SKM-1 (cell line): ENCODE measurements at regions not wholly inside any gene's neighbourhood (a gene's known extent, or its start where the extent isn't known, plus 50 kb on each side); places are given as distances from the start of the nearest gene placed in this dataset.

ENCODE experiments used
- DNase-seq: peaks from one replicate; lab custom pipeline; 2025; ENCODE audit not compliant: unreplicated experiment; lab: John Stamatoyannopoulos, UW

DNA sequence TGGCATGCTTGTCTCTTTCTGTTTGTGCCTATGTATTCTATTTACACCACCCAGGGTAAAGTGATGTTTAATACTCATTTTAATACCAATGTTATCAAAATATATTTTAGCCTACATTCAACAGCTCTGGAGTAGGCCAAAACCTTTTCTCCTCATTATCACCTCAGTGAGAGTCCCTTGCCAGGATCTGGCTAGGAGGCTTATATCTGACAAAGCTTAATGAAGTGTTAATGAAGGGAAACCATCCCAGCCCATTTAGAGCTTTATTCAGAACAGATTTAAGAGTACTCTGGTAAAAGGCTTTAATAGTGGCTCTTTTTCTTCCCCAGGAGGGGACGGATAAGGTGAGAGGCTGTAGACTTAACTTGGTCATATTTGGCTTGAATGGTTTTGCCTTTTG is 137.6 kb downstream of the GRIN2B start:
- no peak for DNase-seq

GRCh38 chr12:13841358-13841757 is 140.0 kb downstream of the GRIN2B start:
- no peak for DNase-seq

GRCh38 chr12:13839365-13840336 is 141.8 kb downstream of the GRIN2B start:
- DNase-seq, result no peak

- DNase-seq, result no peak
These were observed 145.3 kb downstream of the GRIN2B start for GRCh38 chr12:13836099-13836498.

DNA sequence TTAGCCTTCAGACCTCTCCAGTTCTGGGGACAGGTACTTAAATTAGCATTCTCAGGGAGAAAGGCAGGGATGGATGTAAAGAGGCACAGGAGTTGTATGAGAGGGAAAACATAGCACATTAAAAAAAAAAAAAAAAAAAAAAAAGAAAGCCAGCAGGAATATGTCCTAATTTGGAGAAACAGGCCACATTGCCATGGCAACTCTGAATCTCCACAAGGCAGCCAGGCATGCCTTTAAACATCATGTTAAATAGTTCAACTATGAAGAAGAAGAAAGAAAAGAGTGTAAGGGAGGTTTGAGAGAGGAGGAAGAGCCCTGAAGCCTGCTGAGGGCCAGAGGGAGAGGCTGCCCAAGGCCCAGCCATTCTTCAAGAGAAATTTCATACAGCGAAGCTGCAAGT is 145.8 kb downstream of the GRIN2B start:
- no peak for DNase-seq

GRCh38 chr12:13834241-13834640 is 147.2 kb downstream of the GRIN2B start:
- no peak for DNase-seq

- no peak for DNase-seq
These were observed 164.3 kb downstream of the GRIN2B start for GRCh38 chr12:13817131-13817530.

- no peak for DNase-seq
These were observed 165.0 kb downstream of the GRIN2B start for GRCh38 chr12:13816394-13816793.

DNA sequence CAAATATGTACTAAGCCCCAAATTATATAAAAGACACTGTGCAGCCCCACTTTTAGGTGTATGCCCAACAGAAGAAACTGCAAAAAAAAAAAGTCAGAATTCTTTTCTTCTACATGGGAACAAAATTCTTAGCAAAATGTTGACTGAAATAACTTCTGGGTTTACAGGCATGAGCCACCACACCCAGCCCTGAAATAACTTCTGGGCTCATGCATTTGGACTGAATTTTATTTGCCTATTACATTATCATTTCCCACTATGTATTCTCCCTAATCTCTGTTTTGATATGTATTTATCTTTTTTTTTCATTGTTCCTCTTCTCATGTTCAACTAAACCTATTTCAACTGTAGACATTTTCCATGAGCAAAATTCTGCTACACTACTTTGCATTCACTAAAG is 169.2 kb downstream of the GRIN2B start:
- DNase-seq, result no peak

DNA sequence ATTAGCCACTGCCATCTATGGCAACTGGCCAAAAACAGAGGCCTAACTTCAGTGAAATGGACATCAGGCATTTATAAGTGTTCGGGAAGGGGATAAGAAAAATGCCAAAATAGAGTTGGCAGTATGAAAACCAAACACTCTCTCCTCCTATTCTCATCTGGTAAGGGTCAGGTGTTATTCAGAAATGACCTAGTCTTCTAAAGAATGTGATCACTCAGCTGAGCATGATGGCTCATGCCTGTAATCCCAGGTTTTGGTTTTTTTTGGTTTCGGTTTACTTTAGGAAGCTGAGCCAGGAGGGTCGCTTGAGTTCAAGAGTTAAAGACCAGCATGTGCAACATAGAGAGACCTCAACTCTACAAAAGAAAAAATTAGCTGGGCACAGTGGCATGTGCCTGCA is 170.3 kb downstream of the GRIN2B start:
- no peak for DNase-seq

GRCh38 chr12:13805041-13805440 is 176.4 kb downstream of the GRIN2B start:
- DNase-seq, result no peak

DNA sequence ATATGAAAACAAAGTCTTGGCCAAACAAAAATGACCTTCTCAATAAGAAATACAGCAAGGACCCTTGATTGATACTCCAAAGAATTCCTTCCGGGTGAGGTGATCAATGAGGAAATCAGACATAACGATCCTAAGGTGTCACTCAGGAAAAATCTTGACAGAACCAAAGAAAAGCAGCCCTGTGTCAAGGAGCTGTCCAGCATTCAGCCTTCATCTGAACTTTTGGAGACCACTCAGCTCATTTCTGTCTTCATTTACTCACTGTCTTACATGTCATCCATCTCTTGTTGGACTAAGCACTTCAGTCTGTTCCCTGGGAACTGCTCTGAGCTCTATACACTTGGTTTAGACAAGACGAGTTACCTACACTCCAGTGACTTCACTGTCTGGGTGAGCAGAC is 179.9 kb downstream of the GRIN2B start:
- no peak for DNase-seq

- no peak for DNase-seq
These were observed 181.8 kb downstream of the GRIN2B start for GRCh38 chr12:13799574-13799973.

DNA sequence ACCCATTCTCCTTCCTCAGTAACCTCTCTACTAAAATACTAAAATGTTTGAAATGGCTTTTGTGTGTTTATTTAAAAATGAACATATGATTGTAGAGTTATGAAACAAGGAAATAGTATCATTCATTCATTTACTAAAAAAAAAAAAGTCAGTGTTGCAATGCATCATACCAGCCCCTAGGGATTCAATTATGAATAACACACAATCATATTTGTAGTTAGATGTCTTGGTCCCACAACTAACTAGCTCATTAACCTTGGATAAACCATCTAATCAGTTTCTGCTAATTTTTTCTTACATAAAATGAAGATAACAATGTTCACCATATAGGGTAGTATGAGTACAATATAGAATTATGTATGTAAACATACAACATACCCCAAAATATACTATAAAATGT is 183.2 kb downstream of the GRIN2B start:
- DNase-seq, result no peak

DNA sequence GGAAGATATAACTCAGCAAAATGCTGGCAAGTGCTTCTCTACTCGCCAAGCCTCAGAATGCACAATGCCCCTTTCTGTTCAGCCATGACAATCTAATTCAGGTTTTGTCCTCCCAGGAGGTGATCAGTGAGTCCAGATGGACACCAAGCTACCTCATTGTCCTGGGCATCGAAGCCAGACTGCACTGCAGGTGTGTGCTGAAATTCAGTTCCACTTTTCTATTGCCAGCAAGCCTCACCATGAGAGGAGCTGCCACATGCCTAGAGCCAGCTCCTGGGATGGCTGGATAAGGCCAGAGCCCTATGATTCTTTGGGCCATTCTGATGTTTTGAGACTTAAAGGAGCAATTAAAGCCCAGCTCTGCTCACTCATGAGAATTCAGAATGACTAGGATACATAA is 186.7 kb downstream of the GRIN2B start:
- no peak for DNase-seq

DNA sequence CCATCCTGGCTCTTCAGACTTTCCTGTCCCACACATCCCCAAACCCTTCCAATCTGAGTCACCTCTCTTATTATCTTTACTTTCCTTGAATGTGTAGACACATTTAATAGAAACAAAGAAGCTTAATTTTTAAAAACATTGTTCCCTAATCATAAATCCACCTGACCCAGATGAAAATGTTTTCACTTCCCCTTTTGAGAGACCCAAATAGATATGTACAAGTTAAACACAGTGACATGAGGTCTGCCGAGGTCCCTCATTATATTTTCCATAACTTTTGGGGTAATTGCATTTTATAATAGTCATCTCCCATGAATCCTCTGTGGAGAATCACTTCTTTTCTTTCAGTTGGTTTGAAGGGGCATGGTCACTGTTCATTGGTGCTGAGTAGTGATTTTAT is 191.1 kb downstream of the GRIN2B start:
- no peak for DNase-seq

DNA sequence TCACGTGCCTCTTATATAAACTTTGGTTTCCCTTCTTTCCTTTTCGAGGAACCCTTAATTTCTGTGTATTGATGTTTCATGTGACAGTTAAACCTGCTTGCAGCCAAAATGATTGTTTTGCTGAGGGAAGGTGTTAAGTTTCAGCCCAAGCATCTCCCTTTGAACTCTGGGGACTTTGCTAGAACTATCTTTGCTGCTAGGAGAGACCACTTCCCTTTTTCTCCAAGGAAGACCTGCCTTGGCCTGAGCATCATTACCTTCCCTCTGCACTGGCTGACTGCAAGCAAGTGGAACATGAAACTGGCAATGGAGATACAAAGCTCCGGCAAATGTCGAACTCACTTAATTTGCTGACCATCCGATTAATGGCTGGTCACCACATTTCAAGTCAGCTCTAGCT is 192.8 kb downstream of the GRIN2B start:
- no peak for DNase-seq

DNA sequence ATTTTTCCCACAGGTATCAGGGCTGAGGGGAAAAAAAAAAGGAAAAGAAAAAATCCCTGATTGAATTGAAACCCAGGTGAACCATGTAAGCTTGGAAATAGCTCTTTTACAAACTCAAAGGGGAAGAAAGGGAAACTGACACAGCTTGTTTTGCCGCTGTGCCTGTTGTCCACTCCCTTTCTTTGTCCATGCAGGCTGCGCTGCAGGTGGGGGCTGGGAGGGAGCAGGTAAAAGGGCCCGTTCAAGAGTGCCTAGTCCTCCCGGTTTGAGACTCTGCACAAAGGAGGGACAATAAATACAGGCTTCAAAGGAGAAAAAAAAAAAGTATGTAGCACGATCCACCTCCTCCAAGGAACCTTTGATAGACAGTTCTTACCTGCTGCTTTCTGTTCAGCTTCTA is 194.8 kb downstream of the GRIN2B start:
- DNase-seq, result no peak

GRCh38 chr12:13784504-13784903 is 196.9 kb downstream of the GRIN2B start:
- DNase-seq, result no peak

DNA sequence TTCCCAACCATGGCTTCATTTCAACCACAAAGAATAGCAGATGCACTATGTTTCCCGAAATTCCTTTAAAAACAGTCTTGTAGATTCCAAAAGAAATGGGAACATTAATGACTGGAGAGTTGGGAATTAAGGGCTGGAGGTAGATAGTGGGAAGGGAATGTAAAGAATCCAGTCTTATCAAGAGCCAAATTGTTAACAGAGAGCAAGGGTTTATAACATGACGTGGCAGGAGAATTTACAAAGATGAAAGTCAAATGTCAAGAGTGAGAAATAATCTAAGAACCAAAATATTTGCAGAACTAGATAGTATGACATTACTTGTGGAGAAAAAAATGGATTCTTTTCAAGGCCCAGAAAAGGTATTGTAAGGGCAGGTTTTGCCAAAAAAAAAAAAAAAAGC is 200.9 kb downstream of the GRIN2B start:
- DNase-seq, result no peak

GRCh38 chr12:13777374-13777773 is 204.0 kb downstream of the GRIN2B start:
- DNase-seq, result no peak

GRCh38 chr12:13772264-13772663 is 209.1 kb downstream of the GRIN2B start:
- no peak for DNase-seq

GRCh38 chr12:13770576-13770975 is 210.8 kb downstream of the GRIN2B start:
- no peak for DNase-seq
